ENCODE measurements at regions not wholly inside any gene's neighbourhood (a gene's known extent, or its start where the extent isn't known, plus 50 kb on each side); places are given as distances from the start of the nearest gene placed in this dataset.

DNA sequence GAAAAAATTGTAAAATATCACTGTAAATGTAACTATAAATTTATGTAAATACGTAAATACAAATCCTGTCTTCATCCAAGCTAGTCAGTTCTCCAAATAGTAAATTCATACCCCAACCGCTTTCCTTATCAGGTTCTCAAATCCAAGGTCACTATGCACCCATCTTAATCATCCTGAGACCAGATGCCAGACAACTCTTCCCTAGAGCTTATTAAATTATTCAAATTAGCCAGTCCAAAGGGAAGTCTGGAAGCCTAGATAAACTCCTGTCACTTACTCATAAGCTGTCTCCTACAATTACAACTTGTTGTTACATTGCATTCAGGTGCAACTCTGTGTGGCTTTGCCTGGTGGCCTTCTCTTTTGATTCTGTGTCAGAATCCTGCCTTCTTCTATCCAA lies 836.1 kb upstream of the PCDH20 start:
- no peaks in the 10 kb centered on the region for H3K36me3 ChIP-seq (replicated peaks; ENCODE audit: insufficient read depth, low read length)
- H3K27me3 ChIP-seq (replicated peaks; ENCODE audit: insufficient read depth, low read length), result no peaks in the 10 kb centered on the region
- DNase-seq, result no peak
- H3K79me2 ChIP-seq (ENCODE audit: low read length), result no peaks in the 10 kb centered on the region
- no peak overlapping the region for H2AFZ ChIP-seq (ENCODE audit: low read length)
- no peak overlapping the region for H3K27ac ChIP-seq (ENCODE audit: low read length)
- no peaks in the 10 kb centered on the region for H3F3A ChIP-seq (ENCODE audit: insufficient read depth, low read length)
- H3K9me2 ChIP-seq (replicated peaks; ENCODE audit: insufficient read depth, low read length), result no peaks in the 10 kb centered on the region
- H3K4me3 ChIP-seq (ENCODE audit: low read length), result no peak overlapping the region
- no peaks in the 10 kb centered on the region for H4K20me1 ChIP-seq (ENCODE audit: insufficient read depth, low read length)
- no peaks in the 10 kb centered on the region for H3K4me1 ChIP-seq (ENCODE audit: low read length)
- H3K9ac ChIP-seq (ENCODE audit: low read length), result no peak overlapping the region
- H3K4me2 ChIP-seq (ENCODE audit: low read depth, low read length), result no peak overlapping the region
- TF ChIP-seq EZH2phosphoT487 (IDR thresholded peaks at IDR 0.05; ENCODE audit: low read length), result no peak
- TF ChIP-seq EZH2 (optimal IDR thresholded peaks at IDR 0.05; ENCODE audit: low read depth, low read length), result no peak
- TF ChIP-seq, protein P1, sequence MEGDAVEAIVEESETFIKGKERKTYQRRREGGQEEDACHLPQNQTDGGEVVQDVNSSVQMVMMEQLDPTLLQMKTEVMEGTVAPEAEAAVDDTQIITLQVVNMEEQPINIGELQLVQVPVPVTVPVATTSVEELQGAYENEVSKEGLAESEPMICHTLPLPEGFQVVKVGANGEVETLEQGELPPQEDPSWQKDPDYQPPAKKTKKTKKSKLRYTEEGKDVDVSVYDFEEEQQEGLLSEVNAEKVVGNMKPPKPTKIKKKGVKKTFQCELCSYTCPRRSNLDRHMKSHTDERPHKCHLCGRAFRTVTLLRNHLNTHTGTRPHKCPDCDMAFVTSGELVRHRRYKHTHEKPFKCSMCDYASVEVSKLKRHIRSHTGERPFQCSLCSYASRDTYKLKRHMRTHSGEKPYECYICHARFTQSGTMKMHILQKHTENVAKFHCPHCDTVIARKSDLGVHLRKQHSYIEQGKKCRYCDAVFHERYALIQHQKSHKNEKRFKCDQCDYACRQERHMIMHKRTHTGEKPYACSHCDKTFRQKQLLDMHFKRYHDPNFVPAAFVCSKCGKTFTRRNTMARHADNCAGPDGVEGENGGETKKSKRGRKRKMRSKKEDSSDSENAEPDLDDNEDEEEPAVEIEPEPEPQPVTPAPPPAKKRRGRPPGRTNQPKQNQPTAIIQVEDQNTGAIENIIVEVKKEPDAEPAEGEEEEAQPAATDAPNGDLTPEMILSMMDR (IDR thresholded peaks at IDR 0.05; ENCODE audit: low read length), result no peak
- H3K9me3 ChIP-seq (replicated peaks; ENCODE audit: insufficient read depth, low read length), result no peaks in the 10 kb centered on the region

DNA sequence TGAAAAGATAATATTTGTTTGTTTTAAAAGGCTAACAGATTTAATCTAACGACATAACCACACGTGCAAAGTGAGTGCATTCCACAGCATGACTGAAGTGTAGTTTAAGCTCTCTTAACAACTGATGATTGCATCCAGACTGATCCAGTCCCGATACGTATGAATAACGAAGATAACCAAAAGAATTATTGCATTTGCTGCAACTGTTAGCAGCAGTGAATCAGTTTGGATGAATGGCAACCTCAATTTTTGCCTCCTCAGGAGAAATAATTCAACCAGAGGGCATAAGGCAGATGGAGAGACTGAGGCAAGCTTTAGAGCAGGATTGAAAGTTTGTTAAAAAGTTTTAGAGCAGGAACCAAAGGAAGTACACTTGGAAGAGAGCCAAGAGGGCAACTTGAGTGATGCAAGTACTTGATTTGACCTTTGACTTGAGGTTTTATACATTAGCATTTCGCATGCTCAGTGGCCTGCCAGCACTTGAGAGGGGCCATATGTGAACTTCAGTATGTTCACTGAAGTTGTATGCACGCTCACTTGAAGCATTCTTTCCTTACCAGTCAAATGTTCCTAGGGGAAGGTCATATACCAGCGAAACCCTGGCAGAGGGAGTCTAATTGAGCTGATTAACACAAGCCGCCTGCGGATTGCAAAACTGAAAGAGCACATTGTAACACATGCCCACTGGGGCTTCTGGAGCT lies 835.0 kb upstream of the PCDH20 start:
- Histone ChIP-seq H3K4me3 (ENCODE audit: low read length) (no peak overlapping the region), H3K4me2 (ENCODE audit: low read depth, low read length) (no peak overlapping the region), H4K20me1 (ENCODE audit: insufficient read depth, low read length) (no peaks in the 10 kb centered on the region), H3K36me3 (replicated peaks; ENCODE audit: insufficient read depth, low read length) (no peaks in the 10 kb centered on the region), H3K9me3 (replicated peaks; ENCODE audit: insufficient read depth, low read length) (no peaks in the 10 kb centered on the region), H3K9ac (ENCODE audit: low read length) (no peak overlapping the region), H3K27ac (ENCODE audit: low read length) (no peak overlapping the region), H3K79me2 (ENCODE audit: low read length) (no peaks in the 10 kb centered on the region), H3K9me2 (replicated peaks; ENCODE audit: insufficient read depth, low read length) (no peaks in the 10 kb centered on the region), H3K27me3 (replicated peaks; ENCODE audit: insufficient read depth, low read length) (no peaks in the 10 kb centered on the region), H3K4me1 (ENCODE audit: low read length) (no peaks in the 10 kb centered on the region), H3F3A (ENCODE audit: insufficient read depth, low read length) (no peaks in the 10 kb centered on the region), H2AFZ (ENCODE audit: low read length) (no peak overlapping the region)
- TF ChIP-seq, protein P1 (IDR thresholded peaks at IDR 0.05; ENCODE audit: low read length), result no peak
- no peak for DNase-seq

DNA sequence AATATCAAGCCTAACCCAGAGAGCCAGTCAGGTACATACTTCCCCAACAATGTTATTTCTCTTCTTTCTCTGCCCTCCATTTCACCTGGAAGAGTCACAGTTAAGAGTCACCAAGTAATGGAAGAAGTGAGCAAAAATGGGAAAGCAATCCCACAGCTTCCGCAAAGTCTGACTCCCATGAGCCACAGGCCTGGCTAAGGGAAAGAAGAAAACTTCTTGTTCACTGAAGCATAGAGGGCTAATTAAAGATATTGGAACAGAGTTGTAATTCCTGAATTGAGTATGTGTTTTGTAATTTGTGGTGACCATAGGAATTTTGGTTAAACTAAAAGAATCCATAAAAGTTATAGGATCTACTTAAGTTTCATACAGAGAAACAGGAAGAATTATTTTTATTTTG lies 830.9 kb upstream of the PCDH20 start:
- no peak overlapping the region for H3K4me3 ChIP-seq (ENCODE audit: low read length)
- no peak overlapping the region for H3K9ac ChIP-seq (ENCODE audit: low read length)
- no peaks in the 10 kb centered on the region for H3K36me3 ChIP-seq (replicated peaks; ENCODE audit: insufficient read depth, low read length)
- H4K20me1 ChIP-seq (ENCODE audit: insufficient read depth, low read length), result no peaks in the 10 kb centered on the region
- H3K9me3 ChIP-seq (replicated peaks; ENCODE audit: insufficient read depth, low read length), result no peaks in the 10 kb centered on the region
- H3F3A ChIP-seq (ENCODE audit: insufficient read depth, low read length), result no peaks in the 10 kb centered on the region
- no peaks in the 10 kb centered on the region for H3K79me2 ChIP-seq (ENCODE audit: low read length)
- DNase-seq, result no peak
- no peaks in the 10 kb centered on the region for H3K4me1 ChIP-seq (ENCODE audit: low read length)
- no peak overlapping the region for H2AFZ ChIP-seq (ENCODE audit: low read length)
- no peaks in the 10 kb centered on the region for H3K27me3 ChIP-seq (replicated peaks; ENCODE audit: insufficient read depth, low read length)
- H3K9me2 ChIP-seq (replicated peaks; ENCODE audit: insufficient read depth, low read length), result no peaks in the 10 kb centered on the region
- H3K27ac ChIP-seq (ENCODE audit: low read length), result no peak overlapping the region
- H3K4me2 ChIP-seq (ENCODE audit: low read depth, low read length), result no peak overlapping the region
- TF ChIP-seq EZH2phosphoT487 (IDR thresholded peaks at IDR 0.05; ENCODE audit: low read length), result no peak
- TF ChIP-seq, protein P1 (IDR thresholded peaks at IDR 0.05; ENCODE audit: low read length), result no peak
- TF ChIP-seq EZH2 (optimal IDR thresholded peaks at IDR 0.05; ENCODE audit: low read depth, low read length), result no peak

Data from MM.1S (cell line).